HL-60 (cell line): ENCODE measurements at regions not wholly inside any gene's neighbourhood (a gene's known extent, or its start where the extent isn't known, plus 50 kb on each side); places are given as distances from the start of the nearest gene placed in this dataset.

Experiments
- DNase-seq, 2 experiments: peaks; one replicate each; pipeline ENCODE4 v3.0.0-alpha.2; 2010 to 2020; ENCODE audit warnings: low read depth in 1 of 2, low spot score in 1 of 2
- H3K27ac ChIP-seq: fragments of 250-450 bp; sonication (Bioruptor Pico); replicated peaks from 2 replicates; pipeline ENCODE4 v1.5.1; 2020; ENCODE audit warnings: mild to moderate bottlenecking, moderate library complexity
- H3K27me3 ChIP-seq: fragments of 250-450 bp; sonication (Bioruptor Pico); 2 replicates; pipeline ENCODE4 v1.5.1; 2021; ENCODE audit warnings: mild to moderate bottlenecking, moderate library complexity; ENCODE audit not compliant: insufficient read depth, poor library complexity, severe bottlenecking
- H3K4me3 ChIP-seq: replicated peaks from 2 replicates; pipeline ENCODE4 v1.5.1; 2011; ENCODE audit warnings: mild to moderate bottlenecking, control low read depth, low read length; ENCODE audit not compliant: insufficient read depth
- GABPA ChIP-seq: IDR thresholded peaks from 2 replicates; pipeline ENCODE4 v1.6.1; 2012; ENCODE audit warnings: low read depth
- POLR2AphosphoS5 ChIP-seq: IDR thresholded peaks from 2 replicates; pipeline ENCODE4 v1.6.1; 2012; ENCODE audit warnings: low read depth
- SPI1 ChIP-seq: IDR thresholded peaks from 2 replicates; pipeline ENCODE4 v1.6.1; 2012; ENCODE audit warnings: low read depth, mild to moderate bottlenecking, borderline replicate concordance
- TF ChIP-seq, protein P1 (sequence below): IDR thresholded peaks from 2 replicates; pipeline ENCODE4 v1.6.1; 2012; ENCODE audit warnings: low read depth; ENCODE audit not compliant: insufficient replicate concordance
- TF ChIP-seq, protein P2 (sequence below): IDR thresholded peaks from one replicate; pipeline ENCODE4 v1.5.1; 2011; ENCODE audit warnings: low read length, control low read depth, inconsistent platforms; ENCODE audit not compliant: insufficient read depth

DNA sequence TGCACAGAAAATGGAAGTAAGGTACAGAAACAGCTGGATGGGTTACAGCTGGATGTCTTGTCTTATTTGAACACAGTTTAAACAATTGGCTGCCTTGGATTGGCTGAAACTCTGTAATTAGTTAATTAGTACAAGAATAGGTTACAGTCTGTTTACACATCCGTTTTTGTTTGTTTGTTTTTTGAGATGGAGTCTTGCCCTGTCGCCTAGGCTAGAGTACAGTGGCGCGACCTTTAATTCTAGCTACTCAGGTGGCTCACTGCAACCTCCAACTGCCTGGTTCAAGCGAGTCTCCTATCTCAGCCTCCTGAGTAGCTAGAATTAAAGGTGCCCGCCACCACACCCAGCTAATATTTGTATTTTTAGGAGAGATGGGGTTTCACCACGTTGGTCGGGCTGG lies 368.7 kb upstream of the KLF4 start:
- TF ChIP-seq SPI1 (no peak), GABPA (no peak), POLR2AphosphoS5 (no peak)
- TF ChIP-seq, protein P1, sequence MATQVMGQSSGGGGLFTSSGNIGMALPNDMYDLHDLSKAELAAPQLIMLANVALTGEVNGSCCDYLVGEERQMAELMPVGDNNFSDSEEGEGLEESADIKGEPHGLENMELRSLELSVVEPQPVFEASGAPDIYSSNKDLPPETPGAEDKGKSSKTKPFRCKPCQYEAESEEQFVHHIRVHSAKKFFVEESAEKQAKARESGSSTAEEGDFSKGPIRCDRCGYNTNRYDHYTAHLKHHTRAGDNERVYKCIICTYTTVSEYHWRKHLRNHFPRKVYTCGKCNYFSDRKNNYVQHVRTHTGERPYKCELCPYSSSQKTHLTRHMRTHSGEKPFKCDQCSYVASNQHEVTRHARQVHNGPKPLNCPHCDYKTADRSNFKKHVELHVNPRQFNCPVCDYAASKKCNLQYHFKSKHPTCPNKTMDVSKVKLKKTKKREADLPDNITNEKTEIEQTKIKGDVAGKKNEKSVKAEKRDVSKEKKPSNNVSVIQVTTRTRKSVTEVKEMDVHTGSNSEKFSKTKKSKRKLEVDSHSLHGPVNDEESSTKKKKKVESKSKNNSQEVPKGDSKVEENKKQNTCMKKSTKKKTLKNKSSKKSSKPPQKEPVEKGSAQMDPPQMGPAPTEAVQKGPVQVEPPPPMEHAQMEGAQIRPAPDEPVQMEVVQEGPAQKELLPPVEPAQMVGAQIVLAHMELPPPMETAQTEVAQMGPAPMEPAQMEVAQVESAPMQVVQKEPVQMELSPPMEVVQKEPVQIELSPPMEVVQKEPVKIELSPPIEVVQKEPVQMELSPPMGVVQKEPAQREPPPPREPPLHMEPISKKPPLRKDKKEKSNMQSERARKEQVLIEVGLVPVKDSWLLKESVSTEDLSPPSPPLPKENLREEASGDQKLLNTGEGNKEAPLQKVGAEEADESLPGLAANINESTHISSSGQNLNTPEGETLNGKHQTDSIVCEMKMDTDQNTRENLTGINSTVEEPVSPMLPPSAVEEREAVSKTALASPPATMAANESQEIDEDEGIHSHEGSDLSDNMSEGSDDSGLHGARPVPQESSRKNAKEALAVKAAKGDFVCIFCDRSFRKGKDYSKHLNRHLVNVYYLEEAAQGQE = no peak
- TF ChIP-seq, protein P2, sequence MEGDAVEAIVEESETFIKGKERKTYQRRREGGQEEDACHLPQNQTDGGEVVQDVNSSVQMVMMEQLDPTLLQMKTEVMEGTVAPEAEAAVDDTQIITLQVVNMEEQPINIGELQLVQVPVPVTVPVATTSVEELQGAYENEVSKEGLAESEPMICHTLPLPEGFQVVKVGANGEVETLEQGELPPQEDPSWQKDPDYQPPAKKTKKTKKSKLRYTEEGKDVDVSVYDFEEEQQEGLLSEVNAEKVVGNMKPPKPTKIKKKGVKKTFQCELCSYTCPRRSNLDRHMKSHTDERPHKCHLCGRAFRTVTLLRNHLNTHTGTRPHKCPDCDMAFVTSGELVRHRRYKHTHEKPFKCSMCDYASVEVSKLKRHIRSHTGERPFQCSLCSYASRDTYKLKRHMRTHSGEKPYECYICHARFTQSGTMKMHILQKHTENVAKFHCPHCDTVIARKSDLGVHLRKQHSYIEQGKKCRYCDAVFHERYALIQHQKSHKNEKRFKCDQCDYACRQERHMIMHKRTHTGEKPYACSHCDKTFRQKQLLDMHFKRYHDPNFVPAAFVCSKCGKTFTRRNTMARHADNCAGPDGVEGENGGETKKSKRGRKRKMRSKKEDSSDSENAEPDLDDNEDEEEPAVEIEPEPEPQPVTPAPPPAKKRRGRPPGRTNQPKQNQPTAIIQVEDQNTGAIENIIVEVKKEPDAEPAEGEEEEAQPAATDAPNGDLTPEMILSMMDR = no peak
- no peak for DNase-seq
- no peaks in the 10 kb centered on the region for H3K27me3 ChIP-seq
- no peak overlapping the region for H3K4me3 ChIP-seq
- H3K27ac ChIP-seq = no peak overlapping the region

DNA sequence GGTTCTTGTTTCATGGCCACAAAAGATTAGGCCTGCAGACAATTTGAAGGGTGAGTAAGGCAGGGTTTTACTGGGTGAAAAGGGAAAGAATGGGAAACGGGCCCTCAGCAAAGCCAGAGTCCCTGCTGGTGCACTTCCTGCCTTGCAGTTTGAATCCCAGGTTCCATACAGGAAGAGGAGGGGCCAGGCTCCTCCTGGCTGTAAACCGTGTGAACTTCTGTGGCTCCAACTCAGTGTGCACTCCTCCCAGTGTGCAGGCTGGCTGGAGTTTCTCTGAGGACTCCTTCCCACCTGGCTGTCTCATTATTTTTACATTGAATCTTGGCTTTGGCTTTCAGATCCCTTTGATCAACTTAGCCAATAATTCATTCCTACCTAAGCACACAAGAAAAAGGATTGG lies 367.1 kb upstream of the KLF4 start:
- TF ChIP-seq POLR2AphosphoS5 (no peak), GABPA (no peak), SPI1 (no peak)
- TF ChIP-seq, protein P1 = no peak
- TF ChIP-seq, protein P2 = no peak
- Histone ChIP-seq H3K27ac (no peak overlapping the region), H3K27me3 (no peaks in the 10 kb centered on the region), H3K4me3 (no peak overlapping the region)
- DNase-seq = no peak

DNA sequence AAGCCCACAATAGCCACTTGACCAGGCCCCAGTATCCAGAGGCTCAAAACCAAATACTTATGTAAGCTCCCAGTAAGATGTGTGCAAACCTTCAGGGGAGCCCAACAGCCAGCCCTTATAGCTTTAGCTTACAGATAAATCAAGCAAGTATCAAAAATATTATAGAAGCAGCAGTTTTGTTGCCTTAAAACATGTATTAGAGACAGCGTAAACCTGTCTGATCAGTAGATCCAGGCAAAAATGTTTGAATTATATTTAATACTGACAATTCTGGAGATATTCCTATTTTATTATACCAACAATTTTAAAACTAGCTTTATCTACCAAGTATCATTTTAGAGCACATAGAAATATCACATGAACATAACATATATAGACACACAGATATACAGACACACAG lies 365.6 kb upstream of the KLF4 start:
- no peak for TF ChIP-seq GABPA
- TF ChIP-seq SPI1 = no peak
- TF ChIP-seq, protein P2 = no peak
- TF ChIP-seq, protein P1 = no peak
- no peak for TF ChIP-seq POLR2AphosphoS5
- no peak for DNase-seq
- Histone ChIP-seq H3K27ac (no peak overlapping the region), H3K4me3 (no peak overlapping the region), H3K27me3 (no peaks in the 10 kb centered on the region)
